HCT116 (cell line): ENCODE measurements at regions not wholly inside any gene's neighbourhood (a gene's known extent, or its start where the extent isn't known, plus 50 kb on each side); places are given as distances from the start of the nearest gene placed in this dataset.

ENCODE experiments used
- ATAC-seq: fragments of 200-7000 bp; cut with Tn5 transposase; 2 replicates; pipeline ENCODE4 v1.9.1; 2020; ENCODE audit warnings: mild to moderate bottlenecking, moderate library complexity
- BruUV-seq: library from RNA; stranded (reverse); fragments of 400-500 nt; replicated peaks from 2 replicates; lab custom pipeline; 2021; lab: Mats Ljungman, UMichigan
- CTCF ChIA-PET: fragments of 300-600 bp; sonication (Branson Sonifier 250); formaldehyde crosslinking; loops from one replicate; lab custom pipeline; 2021; ENCODE audit warnings: antibody characterized with exemption; lab: Charles Lee
- POLR2A ChIA-PET: fragments of 300-600, 350-600 bp; sonication (Branson Sonifier 250); formaldehyde crosslinking; loops from one replicate; lab custom pipeline; 2021; ENCODE audit warnings: antibody characterized with exemption; lab: Charles Lee
- RAD21 ChIA-PET, 2 experiments: fragments of 300-600 bp; sonication (Branson Sonifier 250); formaldehyde crosslinking; loops; one replicate each; lab custom pipeline; 2023; ENCODE audit warnings: low total read pairs in 2 of 2; ENCODE audit not compliant: uncharacterized antibody in 2 of 2, unreplicated experiment in 2 of 2, low non-redundant PET in 1 of 2; lab: Charles Lee
- DNase-seq: peaks from one replicate; pipeline ENCODE4 v3.0.0-alpha.2; 2010; ENCODE audit warnings: low read depth, low spot score
- H2AFZ ChIP-seq: fragments of 200-600 bp; shearing (Covaris generic), sonication (generic); 2 replicates; pipeline ENCODE4 v1.6.1; 2017; ENCODE audit warnings: low read depth, mixed run types, mixed read lengths, antibody characterized with exemption, low read length; ENCODE audit not compliant: poor library complexity, severe bottlenecking
- H3K27ac ChIP-seq: 2 replicates; pipeline ENCODE4 v1.5.1; 2012; ENCODE audit warnings: low read depth, low read length
- H3K27me3 ChIP-seq: fragments of 200-600 bp; sonication (generic); 2 replicates; pipeline ENCODE4 v1.6.1; 2016; ENCODE audit warnings: mixed run types, low read length, mixed read lengths; ENCODE audit not compliant: insufficient read depth
- H3K36me3 ChIP-seq, 2 experiments: fragments of 200-500 bp in 1 of 2; fragments of 200-600 bp in 1 of 2; sonication (Bioruptor generic) in 1 of 2; sonication (generic) in 1 of 2; 2 replicates each; pipeline versions ENCODE4 v1.5.1 to v1.6.1; 2014 to 2016; ENCODE audit warnings: low read length in 2 of 2, inconsistent platforms in 1 of 2, mixed read lengths in 1 of 2, mixed run types in 1 of 2; ENCODE audit not compliant: insufficient read depth in 2 of 2, control insufficient read depth in 1 of 2
- H3K4me1 ChIP-seq, 2 experiments: fragments of 200-600 bp in 1 of 2; sonication (generic) in 1 of 2; 2 replicates each; pipeline versions ENCODE4 v1.5.1 to v1.6.1; 2012 to 2017; ENCODE audit warnings: low read length in 2 of 2, inconsistent platforms in 1 of 2, mild to moderate bottlenecking in 1 of 2, mixed read lengths in 1 of 2, mixed run types in 1 of 2, moderate library complexity in 1 of 2; ENCODE audit not compliant: insufficient read depth in 2 of 2, control insufficient read depth in 1 of 2
- H3K4me2 ChIP-seq: fragments of 200-600 bp; sonication (generic); 2 replicates; pipeline ENCODE4 v1.6.1; 2017; ENCODE audit warnings: mixed run types, low read length, mixed read lengths
- H3K4me3 ChIP-seq, 2 experiments: fragments of 200-600 bp in 1 of 2; sonication (generic) in 1 of 2; replicated peaks in 1 of 2; 2 replicates each; pipeline ENCODE4 v1.5.1; 2011 to 2016; ENCODE audit warnings: low read length in 2 of 2, control low read depth in 1 of 2, low read depth in 1 of 2, mild to moderate bottlenecking in 1 of 2, mixed read lengths in 1 of 2, mixed run types in 1 of 2
- H3K79me2 ChIP-seq: fragments of 200-600 bp; sonication (generic); 2 replicates; pipeline ENCODE4 v1.6.1; 2017; ENCODE audit warnings: mild to moderate bottlenecking, mixed run types, low read length, moderate library complexity, mixed read lengths; ENCODE audit not compliant: insufficient read depth
- H3K9ac ChIP-seq: fragments of 200-600 bp; sonication (generic); 2 replicates; pipeline ENCODE4 v1.6.1; 2016; ENCODE audit warnings: low read length, mixed read lengths
- H3K9me2 ChIP-seq: fragments of 200-600 bp; sonication (generic), shearing (Covaris generic); 2 replicates; pipeline ENCODE4 v1.6.1; 2017; ENCODE audit warnings: mixed run types, mild to moderate bottlenecking, moderate library complexity; ENCODE audit not compliant: insufficient read depth
- H3K9me3 ChIP-seq, 2 experiments: fragments of 200-500 bp in 1 of 2; fragments of 200-600 bp in 1 of 2; sonication (Bioruptor generic) in 1 of 2; sonication (generic) in 1 of 2; 2 replicates each; pipeline ENCODE4 v1.6.1; 2014 to 2017; ENCODE audit warnings: low read length in 2 of 2, mixed read lengths in 2 of 2, inconsistent platforms in 1 of 2, low read depth in 1 of 2, mild to moderate bottlenecking in 1 of 2, mixed run types in 1 of 2, moderate library complexity in 1 of 2; ENCODE audit not compliant: control insufficient read depth in 1 of 2, insufficient read depth in 1 of 2
- H4K20me1 ChIP-seq: fragments of 200-600 bp; sonication (generic), shearing (Covaris generic); 2 replicates; pipeline ENCODE4 v1.6.1; 2017; ENCODE audit warnings: mixed run types, mild to moderate bottlenecking, moderate library complexity; ENCODE audit not compliant: insufficient read depth
- CBX3 ChIP-seq: IDR thresholded peaks from 2 replicates; pipeline ENCODE4 v1.6.1; 2012; ENCODE audit warnings: low read depth
- EZH2phosphoT487 ChIP-seq: fragments of 200-600 bp; IDR thresholded peaks from 2 replicates; pipeline ENCODE4 v1.6.1; 2018; ENCODE audit warnings: antibody characterized with exemption, borderline replicate concordance
- JUND ChIP-seq: IDR thresholded peaks from 2 replicates; pipeline ENCODE4 v1.6.1; 2012
- MAX ChIP-seq: IDR thresholded peaks from 2 replicates; pipeline ENCODE4 v1.6.1; 2012
- POLR2A ChIP-seq: IDR thresholded peaks from 2 replicates; pipeline ENCODE4 v1.7.0; 2011; ENCODE audit warnings: borderline replicate concordance; ENCODE audit not compliant: insufficient read depth, insufficient read length; ENCODE audit errors: extremely low read depth
- RAD21 ChIP-seq: IDR thresholded peaks from 2 replicates; pipeline ENCODE4 v1.6.1; 2012; ENCODE audit warnings: low read depth, mild to moderate bottlenecking
- REST ChIP-seq: IDR thresholded peaks from 2 replicates; pipeline ENCODE4 v1.6.1; 2012; ENCODE audit warnings: low read depth
- SP1 ChIP-seq: IDR thresholded peaks from 2 replicates; pipeline ENCODE4 v1.6.1; 2012; ENCODE audit warnings: low read depth
- SRF ChIP-seq: IDR thresholded peaks from 2 replicates; pipeline ENCODE4 v1.6.1; 2012; ENCODE audit warnings: low read depth
- TCF7L2 ChIP-seq: IDR thresholded peaks from 2 replicates; pipeline ENCODE4 v1.7.0; 2011; ENCODE audit warnings: borderline replicate concordance, inconsistent platforms; ENCODE audit not compliant: insufficient read depth, insufficient read length; ENCODE audit errors: extremely low read depth
- ZBTB33 ChIP-seq: IDR thresholded peaks from 2 replicates; pipeline ENCODE4 v1.6.1; 2011; ENCODE audit warnings: mild to moderate bottlenecking, low read length, moderate library complexity; ENCODE audit not compliant: insufficient replicate concordance; ENCODE audit errors: extremely low read depth
- ZNF274 ChIP-seq: fragments of 200-500 bp; sonication (Bioruptor generic); IDR thresholded peaks from 2 replicates; pipeline ENCODE4 v1.6.1; 2014; ENCODE audit warnings: mild to moderate bottlenecking, low read depth, low read length, inconsistent platforms
- intact Hi-C: fragments of 100-400 bp; cut with micrococcal nuclease; formaldehyde crosslinking; loops from 2 replicates; pipeline ENCODE4 v1.10.0; 2022

GRCh38 chr1:72643142-72643541 lies 360.8 kb upstream of the NEGR1 start (continued):
- TF ChIP-seq ZBTB33 (no peak), TCF7L2 (no peak), SP1 (no peak), CBX3 (no peak), JUND (no peak)

- H3K27ac ChIP-seq, result no peak overlapping the region
- H3K4me3 ChIP-seq, result no peak overlapping the region
- no peak overlapping the region for H3K9ac ChIP-seq
- no peak overlapping the region for H3K4me2 ChIP-seq
- no peaks in the 10 kb centered on the region for H3K4me1 ChIP-seq
- intact Hi-C loops, result no loop called here
- POLR2A ChIA-PET, result no interaction called here
- no peaks in the 10 kb centered on the region for H4K20me1 ChIP-seq
- BruUV-seq, result no TSS peak
- CTCF ChIA-PET, result no interaction called here
- H3K9me2 ChIP-seq, result no peaks in the 10 kb centered on the region
- RAD21 ChIA-PET, result no interaction called here
- peaks cover 15 to 20% of the 10 kb centered on the region in 2 experiments; a peak in 2 of 4 replicates for H3K9me3 ChIP-seq
- H3K79me2 ChIP-seq, result no peaks in the 10 kb centered on the region
- DNase-seq (no peak), ATAC-seq (no peak)
- H3K36me3 ChIP-seq, result no peaks in the 10 kb centered on the region
- H3K27me3 ChIP-seq, result no peaks in the 10 kb centered on the region
- TF ChIP-seq RAD21, result no peak
- TF ChIP-seq ZNF274, result no peak
- no peak overlapping the region for H2AFZ ChIP-seq
Measured at GRCh38 chr1:72637593-72637992, 355.3 kb upstream of the NEGR1 start.

GRCh38 chr1:72636631-72637030 lies 354.3 kb upstream of the NEGR1 start:
- no TSS peak for BruUV-seq
- Histone ChIP-seq H3K4me2 (no peak overlapping the region), H3K27ac (no peak overlapping the region), H3K27me3 (no peaks in the 10 kb centered on the region), H3K79me2 (no peaks in the 10 kb centered on the region), H3K9ac (no peak overlapping the region), H3K4me1 (no peaks in the 10 kb centered on the region), H4K20me1 (no peaks in the 10 kb centered on the region), H3K36me3 (no peaks in the 10 kb centered on the region; a peak in 1 of 4 replicates), H3K9me3 (peaks cover 14 to 15% of the 10 kb centered on the region in 2 experiments; a peak in 2 of 4 replicates), H3K9me2 (no peaks in the 10 kb centered on the region), H3K4me3 (no peak overlapping the region), H2AFZ (no peak overlapping the region)
- no peak for DNase-seq
- RAD21 ChIA-PET, result no interaction called here
- TF ChIP-seq SRF (no peak), POLR2A (no peak), REST (no peak), TCF7L2 (peak; percentile 33), ZNF274 (no peak), EZH2phosphoT487 (no peak), MAX (no peak)
- CTCF ChIA-PET, result no interaction called here
- intact Hi-C loops, result no loop called here
- POLR2A ChIA-PET, result no interaction called here
- ATAC-seq, result no peak
